ENCODE measurements at regions not wholly inside any gene's neighbourhood (a gene's known extent, or its start where the extent isn't known, plus 50 kb on each side); places are given as distances from the start of the nearest gene placed in this dataset.

- no peak for DNase-seq (ENCODE audit: low read depth)
- ChIA-PET POLR2A (no interaction called here), CTCF (no interaction called here)
- no peak for TF ChIP-seq CTCF (IDR thresholded peaks at IDR 0.05; ENCODE audit: insufficient read depth, low read depth, low read length)
- Histone ChIP-seq H3K36me3 (ENCODE audit: control insufficient read depth, insufficient read depth, low read length) (no peaks in the 10 kb centered on the region), H3K27me3 (ENCODE audit: control insufficient read depth, insufficient read depth, low read length) (no peaks in the 10 kb centered on the region), H3K4me3 (ENCODE audit: low read depth, low read length) (no peak overlapping the region)
Observed at GRCh38 chr4:147409350-147409749, 71.5 kb upstream of the EDNRA start.

DNA sequence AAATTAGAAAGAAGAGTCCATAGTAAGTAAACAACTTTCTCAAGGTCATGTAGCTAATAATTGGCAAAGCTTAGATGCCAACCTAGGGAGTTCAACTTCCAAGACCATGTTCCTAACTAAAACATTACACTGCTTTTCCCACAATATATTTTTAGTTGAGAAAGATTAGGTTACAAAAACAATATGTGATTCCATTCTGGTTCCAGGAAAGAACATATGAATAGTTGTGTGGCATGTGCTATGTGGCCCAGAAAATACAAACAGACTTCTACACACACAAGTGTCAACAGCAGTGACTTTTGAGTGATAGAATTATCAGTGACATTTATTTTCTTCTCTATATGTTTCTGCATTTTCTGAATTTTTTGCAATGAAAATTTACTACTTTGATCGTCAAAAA, 62.7 kb upstream of the EDNRA start:
- no peak for TF ChIP-seq CTCF (IDR thresholded peaks at IDR 0.05; ENCODE audit: insufficient read depth, low read depth, low read length)
- ChIA-PET CTCF (interaction anchor here (1.3 kb wide), 1 partner anchor 11 kb away, joined by 3 read pairs; no protein-coding TSS in a partner anchor), POLR2A (no interaction called here)

GRCh38 chr4:147421456-147421855, 59.4 kb upstream of the EDNRA start:
- DNase-seq (ENCODE audit: low read depth), result no peak
- Histone ChIP-seq H3K4me3 (ENCODE audit: low read depth, low read length) (no peak overlapping the region), H3K27me3 (ENCODE audit: control insufficient read depth, insufficient read depth, low read length) (0 out of 2 replicates have a peak, but pooled peaks cover 1% of the 10 kb centered on the region), H3K36me3 (ENCODE audit: control insufficient read depth, insufficient read depth, low read length) (no peaks in the 10 kb centered on the region)
- no peak for TF ChIP-seq CTCF (IDR thresholded peaks at IDR 0.05; ENCODE audit: insufficient read depth, low read depth, low read length)
- ChIA-PET POLR2A (no interaction called here), CTCF (no interaction called here)

More for the DNA sequence above, 62.7 kb upstream of the EDNRA start:
- no peak overlapping the region for H3K4me3 ChIP-seq (ENCODE audit: low read depth, low read length)
- no peaks in the 10 kb centered on the region for H3K36me3 ChIP-seq (ENCODE audit: control insufficient read depth, insufficient read depth, low read length)
- 0 out of 2 replicates have a peak, but pooled peaks cover under 1% of the 10 kb centered on the region for H3K27me3 ChIP-seq (ENCODE audit: control insufficient read depth, insufficient read depth, low read length)
- no peak for DNase-seq (ENCODE audit: low read depth)

DNA sequence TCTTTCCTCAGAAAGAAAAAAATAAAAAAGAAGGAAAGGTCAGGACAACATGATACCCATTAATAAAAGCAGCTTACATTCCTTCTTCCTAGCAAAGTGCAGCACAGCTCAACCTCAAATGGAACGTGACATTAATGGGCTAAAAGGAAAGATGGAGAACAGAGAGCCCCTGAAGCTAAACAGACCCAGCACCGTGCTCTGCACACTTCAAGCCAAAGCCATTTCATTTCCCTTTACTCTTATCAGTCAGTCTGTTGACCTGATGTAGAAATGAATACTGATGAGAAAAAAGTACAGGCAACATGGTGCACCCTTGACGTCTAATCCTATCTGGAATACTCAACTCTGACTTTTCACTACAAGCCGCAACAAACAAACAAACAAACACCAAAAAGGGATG, 57.7 kb upstream of the EDNRA start:
- TF ChIP-seq CTCF (IDR thresholded peaks at IDR 0.05; ENCODE audit: insufficient read depth, low read depth, low read length), result no peak
- no peak overlapping the region for H3K4me3 ChIP-seq (ENCODE audit: low read depth, low read length)
- CTCF ChIA-PET, result no interaction called here
- DNase-seq (ENCODE audit: low read depth), result no peak
- 0 out of 2 replicates have a peak, but pooled peaks cover 1% of the 10 kb centered on the region for H3K27me3 ChIP-seq (ENCODE audit: control insufficient read depth, insufficient read depth, low read length)
- no peaks in the 10 kb centered on the region for H3K36me3 ChIP-seq (ENCODE audit: control insufficient read depth, insufficient read depth, low read length)
- POLR2A ChIA-PET, result no interaction called here

- no peak for DNase-seq (ENCODE audit: low read depth)
- CTCF ChIA-PET, result no interaction called here
- POLR2A ChIA-PET, result no interaction called here
- H3K36me3 ChIP-seq (ENCODE audit: control insufficient read depth, insufficient read depth, low read length), result no peaks in the 10 kb centered on the region
- 0 out of 2 replicates have a peak, but pooled peaks cover 1% of the 10 kb centered on the region for H3K27me3 ChIP-seq (ENCODE audit: control insufficient read depth, insufficient read depth, low read length)
- TF ChIP-seq CTCF (IDR thresholded peaks at IDR 0.05; ENCODE audit: insufficient read depth, low read depth, low read length), result no peak
- H3K4me3 ChIP-seq (ENCODE audit: low read depth, low read length), result no peak overlapping the region
Observed at GRCh38 chr4:147425019-147425418, 55.9 kb upstream of the EDNRA start.

Measured in BJ (cell line).